ENCODE measurements at regions not wholly inside any gene's neighbourhood (a gene's known extent, or its start where the extent isn't known, plus 50 kb on each side); places are given as distances from the start of the nearest gene placed in this dataset.

- Histone ChIP-seq H3K27me3 (no peaks in the 10 kb centered on the region), H3K4me3 (no peak overlapping the region), H3K4me1 (peaks cover 12% of the 10 kb centered on the region), H3K36me3 (replicated peaks in 1 of 2; ENCODE audit: insufficient read depth in 1 of 2, low read depth in 2 of 2) (no peaks in the 10 kb centered on the region), H3K27ac (no peak overlapping the region), H3K9me3 (no peaks in the 10 kb centered on the region)
- intact Hi-C loops (cut with DNase I) = no loop called here
- TF ChIP-seq POLR2A (IDR thresholded peaks at IDR 0.05) (no peak), CTCF (IDR thresholded peaks at IDR 0.05) (no peak)
- 78 to 82% methylated on average over 3 to 6 of the region's 6 CpGs for WGBS, 2 donors
- no peak for DNase-seq
- no peak for ATAC-seq
Observed at GRCh38 chr16:51763072-51763661, 612.1 kb upstream of the SALL1 start.

GRCh38 chr16:51762081-51762996 is 611.3 kb upstream of the SALL1 start:
- no peak overlapping the region for H3K4me3 ChIP-seq
- peak; percentile 78 to 93 (median 91) for TF ChIP-seq CTCF (IDR thresholded peaks at IDR 0.05)
- no peak for TF ChIP-seq POLR2A (IDR thresholded peaks at IDR 0.05)
- ATAC-seq = peak; percentile 96

GRCh38 chr16:51761001-51761400 is 609.9 kb upstream of the SALL1 start:
- Histone ChIP-seq H3K9me3 (no peaks in the 10 kb centered on the region), H3K36me3 (replicated peaks in 1 of 2; ENCODE audit: insufficient read depth in 1 of 2, low read depth in 2 of 2) (no peaks in the 10 kb centered on the region), H3K27ac (no peak overlapping the region), H3K27me3 (no peaks in the 10 kb centered on the region), H3K4me3 (no peak overlapping the region), H3K4me1 (peaks cover 12% of the 10 kb centered on the region)
- no peak for TF ChIP-seq POLR2A (IDR thresholded peaks at IDR 0.05)
- TF ChIP-seq CTCF (IDR thresholded peaks at IDR 0.05) = no peak
- intact Hi-C loops (cut with DNase I) = no loop called here
- 43 to 54% methylated on average over 9 of the region's 9 CpGs for WGBS, 2 donors
- DNase-seq (no peak), ATAC-seq (no peak)

More at GRCh38 chr16:51762081-51762996, 611.3 kb upstream of the SALL1 start:
- no peaks in the 10 kb centered on the region for H3K36me3 ChIP-seq (replicated peaks in 1 of 2; ENCODE audit: insufficient read depth in 1 of 2, low read depth in 2 of 2)
- intact Hi-C loops (cut with DNase I) = no loop called here
- H3K27ac ChIP-seq = peak overlapping the region in 1 of 4 donors; percentile 35
- peaks cover 12% of the 10 kb centered on the region for H3K4me1 ChIP-seq
- no peaks in the 10 kb centered on the region for H3K27me3 ChIP-seq
- H3K9me3 ChIP-seq = no peaks in the 10 kb centered on the region
- WGBS, 2 donors = 19 to 22% methylated on average over 30 of the region's 30 CpGs
- DNase-seq = peak; percentile 78 to 87 (median 84)

- Histone ChIP-seq H3K4me1 (peaks cover 12% of the 10 kb centered on the region), H3K4me3 (no peak overlapping the region), H3K27ac (no peak overlapping the region), H3K9me3 (no peaks in the 10 kb centered on the region), H3K36me3 (replicated peaks in 1 of 2; ENCODE audit: insufficient read depth in 1 of 2, low read depth in 2 of 2) (no peaks in the 10 kb centered on the region), H3K27me3 (no peaks in the 10 kb centered on the region)
- intact Hi-C loops (cut with DNase I) = no loop called here
- DNase-seq = no peak
- WGBS, 2 donors = 48 to 53% methylated on average over 5 of the region's 5 CpGs
- TF ChIP-seq POLR2A (IDR thresholded peaks at IDR 0.05) (no peak), CTCF (IDR thresholded peaks at IDR 0.05) (no peak)
- ATAC-seq = no peak
Observed at GRCh38 chr16:51759999-51760398, 608.9 kb upstream of the SALL1 start.
